ENCODE measurements at regions not wholly inside any gene's neighbourhood (a gene's known extent, or its start where the extent isn't known, plus 50 kb on each side); places are given as distances from the start of the nearest gene placed in this dataset.
A peak's percentile ranks its signal among the peaks of the same experiment; 100 is the strongest.

DNA sequence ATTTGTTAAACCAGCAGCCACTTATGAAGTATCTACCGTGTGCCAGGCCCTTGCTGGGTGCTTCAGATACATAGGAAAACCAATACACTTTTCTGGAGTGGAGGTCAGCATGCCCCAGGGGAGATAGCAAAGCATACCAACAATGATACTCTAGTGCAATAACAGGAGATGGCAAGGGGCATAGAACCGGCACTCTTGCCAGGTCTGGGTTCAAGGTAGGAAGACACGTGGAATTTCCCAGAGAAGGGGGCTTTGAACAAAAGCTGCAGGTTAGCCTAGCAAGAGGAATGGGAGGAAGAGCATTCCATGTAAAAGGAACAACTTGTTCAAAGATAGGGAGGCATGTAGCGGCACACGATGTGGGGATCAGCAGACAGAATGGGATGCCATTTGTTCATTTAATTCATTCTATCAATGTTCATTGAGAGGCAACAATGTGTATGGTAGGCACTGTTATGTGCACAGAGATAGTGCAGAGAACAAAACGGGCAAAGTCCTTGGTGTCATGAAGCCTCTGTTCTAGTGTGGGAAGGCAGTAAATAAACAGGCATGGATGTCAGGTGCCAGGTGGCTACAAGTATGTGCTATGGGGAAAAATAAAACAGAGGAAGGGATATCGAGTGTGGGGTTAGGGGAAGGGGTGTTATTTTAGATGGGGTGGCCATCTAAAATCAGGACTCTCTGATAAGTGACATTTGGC is 162.6 kb upstream of the E2F8 start:
- no peak for DNase-seq (ENCODE audit: low spot score)

- DNase-seq (ENCODE audit: low spot score), result no peak
Observed at GRCh38 chr11:19400296-19400695, 159.6 kb upstream of the E2F8 start.

GRCh38 chr11:19398772-19399527 is 158.2 kb upstream of the E2F8 start:
- DNase-seq (ENCODE audit: low spot score), result no peak

DNA sequence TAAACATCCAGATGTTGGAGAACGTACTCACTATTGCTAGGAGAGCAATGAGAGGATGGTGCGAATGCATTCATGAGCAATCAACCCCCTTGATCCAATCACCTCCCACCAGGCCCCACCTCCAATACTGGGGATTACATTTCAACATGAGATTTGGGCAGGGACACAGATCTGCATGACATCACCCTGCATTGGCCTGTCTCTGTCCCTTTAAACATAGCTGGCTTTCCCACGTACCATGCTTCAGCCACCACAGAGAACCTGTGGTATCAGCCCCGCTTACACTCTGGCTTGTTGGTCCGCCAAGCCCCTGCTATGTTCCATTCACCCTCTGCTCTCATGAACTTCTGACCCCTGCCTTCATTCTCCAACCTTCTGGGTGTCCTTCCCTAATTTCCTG is 157.5 kb upstream of the E2F8 start:
- no peak for DNase-seq (ENCODE audit: low spot score)

GRCh38 chr11:19395050-19395449 is 154.3 kb upstream of the E2F8 start:
- no peak for DNase-seq (ENCODE audit: low spot score)

DNA sequence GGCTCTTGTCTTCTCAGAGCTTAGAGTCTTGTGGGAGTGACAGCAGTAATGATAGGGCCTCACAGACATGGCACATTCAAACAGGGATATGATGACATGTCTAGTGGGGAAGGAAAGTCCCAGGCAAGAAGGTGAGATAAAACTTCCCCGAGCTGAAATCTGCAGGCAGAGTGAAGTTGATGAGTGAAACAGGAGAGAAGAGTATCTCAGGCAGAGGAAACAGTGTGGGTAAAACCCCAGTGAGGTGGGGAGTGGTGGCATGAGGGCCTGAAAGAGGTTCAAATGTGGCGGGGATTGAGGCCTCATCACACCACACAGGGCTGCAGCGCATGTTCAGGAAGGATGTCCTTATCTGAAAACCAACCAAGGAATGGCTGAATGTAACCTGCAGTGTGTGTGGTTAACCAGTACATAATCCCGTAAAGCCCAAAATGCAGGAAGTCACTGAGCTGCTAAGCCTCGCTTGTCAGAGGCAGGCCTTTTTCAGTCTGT is 153.8 kb upstream of the E2F8 start:
- DNase-seq (ENCODE audit: low spot score), result peak; percentile 53

DNA sequence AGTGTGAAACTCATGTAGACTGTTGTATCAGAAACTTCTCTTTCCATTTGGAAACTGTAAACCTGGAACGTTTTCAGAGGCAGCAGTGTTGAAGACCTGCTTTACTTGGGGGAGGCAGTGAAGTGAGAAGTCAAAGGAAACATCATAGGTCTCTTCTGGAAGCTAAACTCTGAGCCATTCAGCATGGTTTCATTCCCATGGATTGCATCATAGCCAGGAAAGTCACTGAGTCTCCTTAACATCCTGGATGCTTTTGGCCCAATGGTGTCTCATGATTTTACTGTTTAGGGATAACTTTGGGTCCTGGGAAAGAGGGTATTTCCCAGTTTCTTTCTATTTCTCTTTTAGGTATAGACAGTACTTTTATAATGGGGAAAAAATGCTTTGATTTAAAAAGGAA is 153.2 kb upstream of the E2F8 start:
- no peak for DNase-seq (ENCODE audit: low spot score)

DNA sequence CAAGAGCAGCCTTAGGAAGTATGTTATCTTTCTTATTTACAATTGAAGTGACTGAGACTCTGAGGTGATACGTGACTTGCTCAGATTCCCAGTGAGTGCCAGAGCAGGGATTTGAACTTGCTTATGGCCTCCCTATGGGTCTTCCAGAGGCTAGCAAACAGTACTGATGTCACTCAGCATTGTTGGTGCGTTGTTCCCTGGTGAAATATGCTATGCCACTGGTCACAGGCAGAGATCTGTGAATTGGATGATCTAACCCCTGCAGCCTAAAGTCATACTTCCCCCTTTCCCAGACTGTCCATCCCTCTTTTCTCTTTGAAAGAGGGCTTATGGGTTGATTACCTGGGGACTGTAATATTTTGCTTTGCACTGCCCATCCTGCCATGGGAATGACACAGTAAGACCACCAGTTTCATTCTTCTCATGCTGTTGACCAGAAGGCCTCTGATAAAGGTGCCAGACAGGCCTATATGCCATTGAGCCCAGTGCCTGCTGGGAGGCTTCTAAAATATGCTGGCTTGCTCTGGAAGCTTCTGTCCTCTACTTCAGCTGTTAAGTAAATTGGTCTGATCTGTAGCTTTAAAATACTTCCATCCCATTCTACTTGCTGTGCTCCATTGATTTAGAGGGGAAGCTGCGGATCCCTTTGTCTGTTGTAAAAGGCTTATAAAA is 152.2 kb upstream of the E2F8 start:
- no peak for DNase-seq (ENCODE audit: low spot score)

DNA sequence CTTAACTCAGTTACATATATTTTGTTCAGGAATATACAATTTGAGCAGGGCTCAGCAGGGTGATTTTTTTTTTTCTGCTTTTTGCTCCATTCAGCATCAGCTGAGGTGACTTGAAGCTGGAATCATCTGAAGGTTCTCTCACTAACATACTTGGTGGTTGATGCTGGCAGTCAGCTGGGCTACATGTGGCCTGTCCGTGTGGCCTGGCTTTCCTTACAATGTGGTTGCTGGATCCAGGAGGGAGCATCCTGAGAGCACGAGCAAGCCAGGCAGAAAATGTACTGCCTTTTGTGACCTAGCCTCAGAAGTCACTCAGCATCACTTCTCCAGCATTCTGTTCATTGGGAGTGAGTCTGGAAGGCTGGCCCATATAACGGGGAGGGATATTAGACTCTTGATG is 151.6 kb upstream of the E2F8 start:
- DNase-seq (ENCODE audit: low spot score), result no peak

DNA sequence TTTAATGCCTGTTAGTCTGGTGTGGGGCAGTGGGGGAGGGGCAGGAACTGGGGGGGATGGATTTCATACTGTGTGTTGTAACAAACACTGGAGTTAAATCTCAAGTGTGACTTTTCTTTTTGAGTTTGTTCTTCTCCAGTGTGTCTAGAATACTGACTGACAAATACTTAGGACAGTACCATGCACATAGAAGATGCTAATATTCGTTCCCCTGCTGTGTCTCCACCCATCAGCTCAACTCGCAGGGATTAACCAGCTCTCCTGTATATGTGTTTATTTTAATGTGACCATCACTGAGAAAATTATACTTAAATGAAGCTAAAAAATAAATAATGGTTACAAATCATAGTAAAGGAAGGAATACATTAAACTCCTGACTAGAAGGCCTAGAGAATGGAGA is 150.9 kb upstream of the E2F8 start:
- no peak for DNase-seq (ENCODE audit: low spot score)

GRCh38 chr11:19391026-19391425 is 150.3 kb upstream of the E2F8 start:
- no peak for DNase-seq (ENCODE audit: low spot score)

DNA sequence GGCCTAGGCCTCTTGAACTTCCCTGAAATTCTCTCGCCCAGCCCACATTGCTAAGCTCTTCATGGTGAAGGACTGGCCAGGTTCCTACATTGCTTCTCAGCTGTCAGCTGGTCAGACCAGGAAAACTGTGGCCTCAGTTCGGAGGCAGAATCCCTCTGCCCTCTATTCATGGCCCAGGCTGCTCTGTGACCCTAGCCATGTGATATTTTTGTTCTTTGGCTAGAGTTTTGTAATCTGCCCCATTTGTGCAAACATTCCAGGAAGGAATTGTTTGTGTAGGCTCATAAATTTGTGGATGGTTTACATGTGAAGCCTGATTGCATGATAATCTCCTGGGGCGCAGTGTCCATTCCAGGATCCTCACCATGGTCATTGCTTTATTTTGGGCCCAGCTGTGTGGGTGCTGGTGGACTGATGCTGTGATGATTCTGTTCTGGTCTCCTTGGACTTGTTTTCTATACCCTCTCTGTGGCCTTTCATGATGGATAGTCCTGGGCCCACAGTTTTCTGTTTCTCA is 149.1 kb upstream of the E2F8 start:
- DNase-seq (ENCODE audit: low spot score), result no peak

GRCh38 chr11:19382131-19382611 is 141.4 kb upstream of the E2F8 start:
- DNase-seq (ENCODE audit: low spot score), result no peak

- no peak for DNase-seq (ENCODE audit: low spot score)
Observed at GRCh38 chr11:19380375-19380774, 139.6 kb upstream of the E2F8 start.

DNA sequence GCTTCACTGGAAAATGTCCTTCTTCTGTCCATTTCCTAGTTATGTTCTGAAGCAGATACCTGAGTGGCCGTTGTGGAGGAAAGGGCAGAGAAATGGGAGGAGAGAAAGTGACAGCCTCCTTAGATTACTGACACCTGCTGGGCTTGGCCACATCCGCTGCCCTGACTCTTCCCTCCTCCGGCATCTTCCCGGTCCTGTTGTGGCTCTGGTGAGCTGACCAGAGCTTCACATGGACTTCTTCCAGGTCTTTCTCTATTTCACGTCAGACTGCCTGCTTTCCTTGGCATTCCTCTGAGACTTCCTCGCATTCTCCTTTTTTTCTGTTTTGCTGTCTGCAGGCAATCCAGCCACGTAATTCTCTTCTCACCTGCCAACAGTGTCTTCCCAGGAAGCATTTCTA is 138.7 kb upstream of the E2F8 start:
- no peak for DNase-seq (ENCODE audit: low spot score)

GRCh38 chr11:19378814-19379213 is 138.1 kb upstream of the E2F8 start:
- no peak for DNase-seq (ENCODE audit: low spot score)

DNA sequence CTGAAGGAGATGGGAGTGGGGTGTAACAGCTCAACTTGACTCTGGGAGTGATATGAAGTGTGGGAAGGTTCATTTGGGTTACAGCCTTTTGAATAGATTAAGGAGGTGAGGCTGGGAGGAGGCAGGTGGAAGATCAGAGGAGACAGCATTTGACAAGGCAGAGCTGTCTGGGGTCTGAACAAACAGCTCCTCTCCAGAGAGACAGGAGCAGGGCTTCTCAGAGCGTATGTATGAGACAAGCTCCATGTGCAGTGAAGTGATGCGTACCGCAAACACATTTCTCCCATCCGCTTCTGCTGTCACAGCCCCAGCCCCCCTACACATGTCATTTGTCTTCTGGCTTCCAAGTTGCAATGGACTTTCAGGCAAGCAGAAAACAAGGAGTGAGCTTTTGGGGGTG is 137.1 kb upstream of the E2F8 start:
- DNase-seq (ENCODE audit: low spot score), result no peak

- no peak for DNase-seq (ENCODE audit: low spot score)
Observed at GRCh38 chr11:19375440-19375839, 134.7 kb upstream of the E2F8 start.

DNA sequence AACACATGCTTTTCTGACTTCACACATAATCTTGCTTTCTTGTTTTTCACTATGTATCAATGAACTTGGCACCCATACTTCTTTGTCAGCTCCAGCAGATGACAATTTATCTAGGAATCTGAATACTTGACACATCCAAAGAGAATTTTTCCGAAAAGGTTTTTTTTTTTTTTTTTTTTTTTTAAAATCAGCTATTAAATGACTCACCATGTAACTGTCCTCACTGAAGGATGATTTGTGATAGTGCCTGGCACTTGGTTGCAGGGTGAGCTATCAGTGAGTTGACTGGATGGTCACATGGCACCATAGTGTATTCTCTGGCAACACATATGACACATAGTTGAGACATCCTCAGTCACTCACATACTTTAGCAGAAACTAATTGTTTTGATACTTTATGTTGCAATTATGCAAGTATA is 133.4 kb upstream of the E2F8 start:
- no peak for DNase-seq (ENCODE audit: low spot score)

DNA sequence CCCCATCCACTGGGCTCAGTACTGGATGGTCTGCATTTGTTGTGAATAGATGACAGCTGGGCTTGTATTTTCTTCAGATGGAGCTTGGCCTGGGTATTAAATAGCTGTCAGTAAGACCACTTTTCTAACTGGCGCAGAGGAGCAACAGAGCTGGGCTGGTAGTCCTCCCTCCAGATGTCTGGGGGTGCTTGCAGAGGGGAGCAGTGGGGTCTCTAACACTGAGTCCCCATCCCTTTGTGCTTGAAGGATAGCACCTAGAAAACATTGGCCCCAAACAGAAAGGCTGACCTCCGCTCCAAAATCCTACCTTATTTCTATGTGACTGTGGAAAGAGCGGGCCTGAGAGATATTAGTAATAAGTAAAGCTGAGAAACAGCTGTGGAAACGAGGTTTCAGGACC is 131.6 kb upstream of the E2F8 start:
- no peak for DNase-seq (ENCODE audit: low spot score)

- no peak for DNase-seq (ENCODE audit: low spot score)
Observed at GRCh38 chr11:19370100-19370861, 129.5 kb upstream of the E2F8 start.
